ENCODE measurements at regions not wholly inside any gene's neighbourhood (a gene's known extent, or its start where the extent isn't known, plus 50 kb on each side); places are given as distances from the start of the nearest gene placed in this dataset.

- TF ChIP-seq CTCF (IDR thresholded peaks at IDR 0.05 in 8 of 11, conservative IDR thresholded peaks at IDR 0.05 in 3 of 11) (no peak), POLR2AphosphoS5 (IDR thresholded peaks at IDR 0.05) (no peak)
Measured at GRCh38 chr17:69880591-69881112, 194.4 kb upstream of the KCNJ16 start.
